ENCODE measurements at regions not wholly inside any gene's neighbourhood (a gene's known extent, or its start where the extent isn't known, plus 50 kb on each side); places are given as distances from the start of the nearest gene placed in this dataset.

GRCh38 chr6:15763837-15764236 is 101.0 kb upstream of the DTNBP1 start:
- Histone ChIP-seq H3K4me3 (replicated peaks; ENCODE audit: insufficient read depth, low read length) (no peak overlapping the region), H3K27ac (replicated peaks) (no peak overlapping the region), H3K27me3 (ENCODE audit: insufficient read depth, poor library complexity, severe bottlenecking) (no peaks in the 10 kb centered on the region)
- no peak for TF ChIP-seq REST (IDR thresholded peaks at IDR 0.05; ENCODE audit: insufficient replicate concordance, low read depth)
- no peak for TF ChIP-seq GABPA (IDR thresholded peaks at IDR 0.05; ENCODE audit: low read depth)
- TF ChIP-seq SPI1 (IDR thresholded peaks at IDR 0.05; ENCODE audit: borderline replicate concordance, low read depth), result no peak
- no peak for TF ChIP-seq POLR2AphosphoS5 (IDR thresholded peaks at IDR 0.05; ENCODE audit: low read depth)
- TF ChIP-seq CTCF (IDR thresholded peaks at IDR 0.05; ENCODE audit: insufficient read depth, low read length), result no peak
- no peak for DNase-seq (ENCODE audit: low read depth in 1 of 2, low spot score in 1 of 2)

GRCh38 chr6:15763364-15763763 is 100.5 kb upstream of the DTNBP1 start:
- no peaks in the 10 kb centered on the region for H3K27me3 ChIP-seq (ENCODE audit: insufficient read depth, poor library complexity, severe bottlenecking)
- TF ChIP-seq REST (IDR thresholded peaks at IDR 0.05; ENCODE audit: insufficient replicate concordance, low read depth), result no peak
- no peak for TF ChIP-seq SPI1 (IDR thresholded peaks at IDR 0.05; ENCODE audit: borderline replicate concordance, low read depth)
- TF ChIP-seq CTCF (IDR thresholded peaks at IDR 0.05; ENCODE audit: insufficient read depth, low read length), result no peak
- TF ChIP-seq POLR2AphosphoS5 (IDR thresholded peaks at IDR 0.05; ENCODE audit: low read depth), result no peak
- no peak for TF ChIP-seq GABPA (IDR thresholded peaks at IDR 0.05; ENCODE audit: low read depth)
- H3K4me3 ChIP-seq (replicated peaks; ENCODE audit: insufficient read depth, low read length), result no peak overlapping the region
- DNase-seq (ENCODE audit: low read depth in 1 of 2, low spot score in 1 of 2), result no peak
- no peak overlapping the region for H3K27ac ChIP-seq (replicated peaks)

GRCh38 chr6:15761045-15761502 is 98.2 kb upstream of the DTNBP1 start:
- TF ChIP-seq SPI1 (IDR thresholded peaks at IDR 0.05; ENCODE audit: borderline replicate concordance, low read depth) (no peak), POLR2AphosphoS5 (IDR thresholded peaks at IDR 0.05; ENCODE audit: low read depth) (no peak), REST (IDR thresholded peaks at IDR 0.05; ENCODE audit: insufficient replicate concordance, low read depth) (no peak), CTCF (IDR thresholded peaks at IDR 0.05; ENCODE audit: insufficient read depth, low read length) (no peak), GABPA (IDR thresholded peaks at IDR 0.05; ENCODE audit: low read depth) (no peak)
- no peak for DNase-seq (ENCODE audit: low read depth in 1 of 2, low spot score in 1 of 2)
- no peaks in the 10 kb centered on the region for H3K27me3 ChIP-seq (ENCODE audit: insufficient read depth, poor library complexity, severe bottlenecking)
- no peak overlapping the region for H3K27ac ChIP-seq (replicated peaks)
- H3K4me3 ChIP-seq (replicated peaks; ENCODE audit: insufficient read depth, low read length), result no peak overlapping the region

Data from HL-60 (cell line).